ENCODE measurements at regions not wholly inside any gene's neighbourhood (a gene's known extent, or its start where the extent isn't known, plus 50 kb on each side); places are given as distances from the start of the nearest gene placed in this dataset.

DNA sequence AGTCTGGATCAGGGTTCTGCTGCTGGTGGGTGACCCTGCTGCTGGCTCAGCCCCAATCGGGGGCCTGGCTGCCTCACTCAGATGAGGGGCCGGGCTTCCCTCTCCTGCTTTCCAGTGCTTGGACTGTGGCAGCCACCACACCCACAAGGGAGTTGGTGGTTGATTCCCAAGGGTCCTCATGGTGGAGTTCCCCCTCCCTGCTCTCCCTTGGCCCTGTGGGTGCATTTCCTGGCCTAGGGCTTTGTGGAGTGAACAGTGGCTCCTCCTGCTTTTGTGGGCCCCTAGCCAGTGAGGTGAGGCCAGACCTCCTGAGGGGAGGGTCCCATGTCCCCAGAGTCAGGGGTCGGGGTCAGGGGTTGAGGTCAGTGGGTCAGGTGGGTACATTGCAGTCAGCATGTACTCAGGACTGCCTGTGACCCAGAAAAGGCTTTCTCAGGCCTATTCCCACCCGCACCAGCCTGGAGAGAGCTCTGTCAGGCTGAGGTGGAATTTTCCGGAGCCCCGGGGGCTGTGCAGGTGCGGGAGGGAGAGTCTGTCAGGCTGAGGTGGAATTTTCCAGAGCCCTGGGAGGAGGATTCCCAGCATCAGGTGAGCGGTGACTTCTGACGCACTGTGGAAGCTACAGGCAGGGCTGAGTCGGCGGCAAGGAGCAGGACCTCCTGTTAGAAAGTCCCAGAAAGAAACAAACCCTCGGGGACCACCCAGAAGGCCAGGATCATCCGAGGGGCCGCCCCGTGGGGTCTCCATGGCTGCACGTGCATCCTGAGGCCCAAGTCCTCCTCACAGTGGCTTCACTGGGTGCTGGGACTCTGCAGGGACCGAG is 94.4 kb upstream of the INSIG1 start:
- Mint-ChIP-seq H3K36me3 (peaks cover 12% of the 10 kb centered on the region), H3K4me1 (peaks cover 36% of the 10 kb centered on the region), H3K27me3 (no peaks in the 10 kb centered on the region), H3K4me3 (no peak overlapping the region), H3K9me3 (peaks cover 14% of the 10 kb centered on the region), H3K27ac (no peak overlapping the region)
- DNase-seq = no peak

DNA sequence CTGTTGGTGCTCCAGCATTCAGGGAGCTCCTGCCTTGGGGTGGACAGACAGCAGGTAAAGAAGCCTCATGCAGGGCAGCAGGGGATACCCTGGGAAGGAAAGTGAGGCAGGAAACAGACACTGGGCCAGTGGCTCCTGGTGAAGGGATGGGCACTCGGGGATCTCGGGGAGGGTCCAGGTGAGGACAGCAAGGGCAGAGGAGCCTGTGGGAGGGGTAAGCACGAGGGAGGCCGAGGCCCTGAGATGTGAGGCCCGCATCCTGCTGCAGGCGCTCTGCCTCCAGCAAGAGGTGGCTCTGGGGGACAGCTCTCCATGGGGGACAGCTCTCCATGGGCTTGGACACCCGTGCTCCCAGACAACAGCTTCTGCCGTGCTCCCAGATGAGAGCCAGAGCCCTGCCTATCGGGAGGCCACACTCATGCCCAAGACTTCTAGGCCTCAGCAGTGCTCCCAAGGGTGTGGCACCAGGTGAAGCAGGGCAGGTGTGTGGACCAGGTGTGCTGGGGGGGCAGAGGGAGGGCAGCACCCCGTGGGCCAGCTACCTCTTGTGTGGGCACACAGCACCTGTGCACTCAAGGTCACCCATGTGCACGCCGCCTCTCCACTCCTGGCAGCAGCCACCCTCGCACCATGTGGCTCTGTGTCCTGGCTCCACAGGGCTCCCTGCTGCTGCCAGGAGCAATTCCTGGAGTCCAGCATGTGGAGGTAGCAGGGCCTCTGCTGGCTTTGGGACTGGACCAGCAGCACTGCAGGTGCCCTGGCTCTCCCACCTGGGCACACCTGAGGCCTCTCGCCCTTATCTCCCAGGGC is 93.6 kb upstream of the INSIG1 start:
- no peak overlapping the region for H3K27ac Mint-ChIP-seq

DNA sequence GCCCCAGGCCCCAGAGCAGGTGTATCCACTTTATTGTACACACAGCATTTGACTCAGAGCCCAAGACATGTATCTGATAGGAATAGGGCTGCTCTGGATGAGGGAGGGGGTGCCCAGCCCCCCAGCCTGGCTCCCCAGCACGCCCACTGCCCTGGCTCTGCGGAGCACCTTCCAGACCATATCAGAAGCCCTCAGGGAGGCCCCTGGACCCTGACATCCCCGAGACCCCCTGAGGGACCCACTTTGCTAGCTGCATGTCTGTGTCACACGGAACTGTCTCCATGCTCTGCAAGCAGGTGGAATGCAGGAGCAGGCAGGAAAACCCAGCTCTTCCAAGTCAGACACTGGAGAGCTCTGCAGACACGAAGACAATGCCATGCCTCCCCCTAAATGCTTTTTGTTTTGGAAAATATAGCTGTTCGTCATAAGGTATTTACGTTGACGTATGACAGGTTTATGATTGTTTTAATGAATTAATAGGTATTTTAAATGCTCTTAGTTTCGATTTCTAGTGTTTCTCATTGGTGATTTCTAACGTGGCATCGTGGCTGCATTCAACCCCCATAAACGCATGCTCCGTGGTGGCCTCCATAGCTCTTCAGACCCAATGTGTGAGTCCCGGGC is 92.8 kb upstream of the INSIG1 start:
- Mint-ChIP-seq H3K4me3 (peak overlapping the region; percentile 84), H3K27ac (peak overlapping the region; percentile 99), H3K9me3 (peaks cover 14% of the 10 kb centered on the region), H3K36me3 (peaks cover 12% of the 10 kb centered on the region), H3K4me1 (peaks cover 21% of the 10 kb centered on the region), H3K27me3 (no peaks in the 10 kb centered on the region)
- no peak for DNase-seq

More for the DNA sequence above, 93.6 kb upstream of the INSIG1 start:
- H3K9me3 Mint-ChIP-seq = peaks cover 14% of the 10 kb centered on the region
- H3K4me1 Mint-ChIP-seq = peaks cover 28% of the 10 kb centered on the region
- no peak for DNase-seq
- peaks cover 12% of the 10 kb centered on the region for H3K36me3 Mint-ChIP-seq
- no peak overlapping the region for H3K4me3 Mint-ChIP-seq
- H3K27me3 Mint-ChIP-seq = no peaks in the 10 kb centered on the region

DNA sequence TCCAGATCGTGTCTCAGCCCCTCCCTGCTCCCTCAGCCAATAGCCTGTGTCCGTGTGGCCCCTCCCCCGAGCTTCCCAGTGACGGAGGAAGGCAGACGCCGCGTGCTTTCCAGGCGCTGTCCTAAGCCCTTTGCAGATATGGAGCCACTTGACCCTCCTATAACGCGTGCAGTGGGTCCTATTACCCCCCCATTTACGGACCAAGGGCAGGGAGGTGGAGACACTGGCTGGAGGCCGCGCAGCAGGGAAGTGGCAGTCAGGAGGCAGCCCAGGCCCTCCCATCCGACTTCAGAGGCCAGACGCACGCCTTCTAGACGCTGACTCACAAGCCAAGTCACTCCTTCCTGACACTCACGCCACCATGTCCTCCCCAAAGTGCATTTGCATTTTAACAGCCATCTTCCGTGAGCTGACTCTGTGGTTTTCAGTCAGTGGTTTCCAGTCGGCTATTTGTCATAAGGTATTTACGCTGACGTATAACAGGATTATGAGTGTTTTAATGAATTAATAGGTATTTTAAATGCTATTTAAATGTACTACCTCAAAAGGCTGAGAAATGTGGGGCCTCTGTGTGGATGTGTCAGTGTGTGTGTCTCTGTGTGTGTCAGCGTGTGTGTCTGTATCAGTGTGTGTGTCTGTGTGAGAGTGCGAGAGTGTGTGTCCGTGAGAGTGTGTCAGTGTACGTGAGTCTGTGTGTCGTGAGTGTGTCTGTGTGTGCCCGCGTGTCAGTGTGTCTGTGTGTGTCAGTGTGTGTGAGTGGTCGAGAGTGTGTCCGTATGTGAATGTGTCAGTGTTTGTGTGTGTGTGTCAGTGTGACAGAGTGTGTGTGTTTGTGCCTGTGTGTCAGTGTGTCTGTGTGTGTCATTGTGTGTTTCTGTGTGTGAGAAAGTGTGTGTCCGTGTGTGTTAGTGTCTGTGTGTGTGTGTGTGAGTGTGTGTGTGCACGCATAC is 92.0 kb upstream of the INSIG1 start:
- peak overlapping the region; percentile 99 for H3K27ac Mint-ChIP-seq
- peaks cover 14% of the 10 kb centered on the region for H3K9me3 Mint-ChIP-seq
- peaks cover 12% of the 10 kb centered on the region for H3K36me3 Mint-ChIP-seq
- peak overlapping the region; percentile 84 for H3K4me3 Mint-ChIP-seq
- no peaks in the 10 kb centered on the region for H3K27me3 Mint-ChIP-seq
- DNase-seq = peak; percentile 90
- H3K4me1 Mint-ChIP-seq = peaks cover 19% of the 10 kb centered on the region

DNA sequence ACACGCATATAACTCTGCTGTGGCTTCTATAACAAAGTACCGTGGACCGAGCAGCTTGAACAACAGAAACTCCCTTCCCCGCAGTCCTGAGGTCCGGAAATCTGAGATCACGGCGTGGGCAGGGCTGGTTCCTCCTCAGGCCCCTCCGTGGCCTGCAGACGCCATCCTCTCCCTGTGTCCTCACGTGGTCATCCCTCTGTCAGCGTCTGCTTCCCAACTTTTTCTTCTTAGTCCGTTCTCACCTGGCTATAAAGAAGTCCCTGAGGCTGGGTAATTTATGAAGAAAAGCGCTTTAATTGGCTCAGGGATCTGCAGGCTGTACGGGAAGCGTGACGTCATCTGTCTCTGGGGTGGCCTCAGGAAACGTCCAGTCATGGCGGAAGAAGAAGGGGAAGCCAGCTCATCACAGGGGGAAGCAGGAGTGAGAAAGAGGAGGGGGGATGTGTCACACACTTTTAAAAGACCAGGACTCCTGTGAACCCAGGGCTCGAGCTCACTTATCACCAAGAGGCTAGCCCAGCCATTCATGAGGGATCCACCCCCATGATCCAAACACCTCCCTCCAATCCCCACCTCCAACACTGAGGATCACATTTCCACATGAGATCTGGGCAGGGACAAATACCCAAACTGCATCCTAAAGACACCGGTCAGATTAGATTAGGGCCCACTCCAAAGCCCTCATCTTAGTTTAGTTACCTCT is 91.2 kb upstream of the INSIG1 start:
- Mint-ChIP-seq H3K27me3 (no peaks in the 10 kb centered on the region), H3K36me3 (peaks cover 12% of the 10 kb centered on the region), H3K4me1 (peaks cover 19% of the 10 kb centered on the region), H3K4me3 (peak overlapping the region; percentile 84), H3K9me3 (peaks cover 14% of the 10 kb centered on the region), H3K27ac (peak overlapping the region; percentile 99)
- peak; percentile 64 for DNase-seq

DNA sequence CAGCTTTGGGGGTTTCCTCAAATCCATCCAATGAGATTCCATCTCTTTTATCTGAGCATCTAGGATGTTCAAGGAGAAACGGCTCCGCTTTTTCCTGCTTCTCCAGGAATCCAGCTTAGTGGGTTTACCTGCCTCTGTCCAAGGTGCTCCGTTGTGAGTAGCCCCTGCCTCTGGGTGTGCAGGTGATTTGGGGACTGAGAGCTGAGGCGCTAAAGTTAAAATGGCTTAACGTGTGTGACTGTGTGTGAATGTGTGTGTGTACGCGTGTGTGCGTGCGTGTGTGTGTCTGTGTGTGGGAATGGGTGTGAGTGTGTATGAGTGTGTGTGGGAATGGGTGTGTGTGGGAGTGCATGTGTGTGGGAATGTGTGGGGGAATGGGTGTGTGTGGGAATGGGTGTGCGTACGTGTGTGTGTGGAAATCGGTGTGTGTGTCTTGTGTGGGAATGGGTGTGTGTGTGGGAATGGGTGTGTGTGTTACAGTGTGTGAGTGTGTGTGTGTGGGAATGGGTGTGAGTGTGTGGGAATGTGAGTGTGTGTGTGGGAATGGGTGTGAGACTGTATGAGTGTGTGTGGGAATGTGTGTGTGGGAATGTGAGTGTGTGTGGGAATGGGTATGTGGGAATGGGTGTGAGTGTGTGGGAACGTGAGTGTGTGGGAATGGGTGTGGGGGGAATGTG is 90.2 kb upstream of the INSIG1 start:
- Mint-ChIP-seq H3K27ac (peak overlapping the region; percentile 64), H3K36me3 (peaks cover 12% of the 10 kb centered on the region), H3K4me1 (peaks cover 19% of the 10 kb centered on the region), H3K27me3 (no peaks in the 10 kb centered on the region), H3K4me3 (no peak overlapping the region), H3K9me3 (peaks cover 14% of the 10 kb centered on the region)
- DNase-seq = no peak

DNA sequence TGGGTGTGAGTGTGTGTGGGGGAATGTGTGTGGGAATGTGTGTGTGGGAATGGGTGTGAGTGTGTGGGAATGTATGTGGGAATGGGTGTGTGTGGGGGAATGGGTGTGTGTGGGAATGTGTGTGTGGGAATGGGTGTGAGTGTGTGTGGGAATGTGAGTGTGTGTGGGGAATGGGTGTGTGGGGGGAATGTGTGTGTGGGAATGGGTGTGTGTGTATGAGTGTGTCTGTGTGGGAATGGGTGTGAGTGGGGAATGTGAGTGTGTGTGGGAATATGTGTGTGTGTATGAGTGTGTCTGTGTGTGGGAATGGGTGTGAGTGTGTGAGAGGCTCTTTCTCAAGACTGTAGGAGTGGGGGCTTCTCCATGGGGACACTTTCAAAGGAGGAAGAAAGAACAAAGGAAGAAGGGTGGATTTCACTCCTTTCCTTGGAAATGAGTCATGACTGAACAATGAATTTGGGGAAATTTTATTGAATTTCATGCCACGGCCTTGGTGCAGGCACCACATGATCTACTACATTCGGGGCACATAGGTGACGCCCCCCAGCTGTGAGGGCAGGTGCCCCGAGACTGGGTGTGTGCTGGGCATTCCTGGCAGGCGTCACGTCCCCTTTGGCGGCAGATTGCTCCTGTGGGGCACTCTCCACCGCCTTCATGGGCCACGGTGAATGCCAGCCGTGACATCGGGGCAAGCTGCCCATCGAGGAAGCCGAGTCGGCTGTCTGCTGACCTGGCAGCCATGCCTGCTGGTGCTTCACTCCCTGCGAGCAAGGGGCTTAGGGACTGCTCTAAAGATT is 88.8 kb upstream of the INSIG1 start:
- Mint-ChIP-seq H3K27ac (peak overlapping the region; percentile 6), H3K4me3 (no peak overlapping the region), H3K36me3 (peaks cover 12% of the 10 kb centered on the region), H3K9me3 (peaks cover 14% of the 10 kb centered on the region), H3K27me3 (peaks cover 5% of the 10 kb centered on the region), H3K4me1 (peaks cover 19% of the 10 kb centered on the region)
- DNase-seq = no peak

DNA sequence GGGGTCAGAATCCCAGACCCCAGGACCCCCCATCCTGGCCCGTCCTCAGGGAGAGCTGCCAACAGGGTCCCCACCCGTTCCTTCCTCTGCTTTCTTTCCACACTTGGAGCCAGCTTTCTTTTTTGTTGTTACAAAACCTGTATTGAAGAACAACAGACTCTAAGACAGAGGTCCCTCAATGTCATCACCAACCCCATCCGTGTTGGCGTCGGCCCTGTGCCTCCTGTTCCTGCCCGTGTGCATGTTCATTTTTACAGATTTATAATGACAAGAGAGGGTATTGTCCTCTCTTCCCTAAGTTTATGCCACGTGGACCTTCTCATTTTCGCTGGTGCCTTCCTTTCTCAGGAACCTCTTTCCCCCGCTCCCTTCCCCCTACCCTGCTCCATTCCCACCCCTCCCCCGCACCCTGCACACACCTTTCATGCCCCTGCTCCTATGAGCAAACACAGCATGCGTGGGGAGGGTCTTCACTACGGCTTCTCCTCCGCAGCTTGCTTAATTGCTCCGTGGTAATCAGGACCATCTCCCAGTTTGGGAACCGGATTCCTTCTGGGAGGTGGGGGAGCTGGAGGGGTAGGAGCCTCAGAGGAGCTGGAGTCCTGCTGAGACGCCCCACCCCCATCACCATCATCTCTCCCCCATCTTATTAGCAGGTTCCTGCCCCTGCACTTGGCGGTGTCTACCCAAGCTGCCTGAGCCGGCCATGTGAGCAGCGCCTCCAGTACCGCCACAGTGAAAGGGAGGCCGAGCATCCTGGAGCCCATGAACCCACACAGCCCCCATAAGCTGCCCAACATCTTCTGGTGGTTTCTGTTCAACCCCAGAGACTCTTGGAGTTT is 88.0 kb upstream of the INSIG1 start:
- Mint-ChIP-seq H3K27ac (no peak overlapping the region), H3K4me1 (peaks cover 19% of the 10 kb centered on the region)

DNA sequence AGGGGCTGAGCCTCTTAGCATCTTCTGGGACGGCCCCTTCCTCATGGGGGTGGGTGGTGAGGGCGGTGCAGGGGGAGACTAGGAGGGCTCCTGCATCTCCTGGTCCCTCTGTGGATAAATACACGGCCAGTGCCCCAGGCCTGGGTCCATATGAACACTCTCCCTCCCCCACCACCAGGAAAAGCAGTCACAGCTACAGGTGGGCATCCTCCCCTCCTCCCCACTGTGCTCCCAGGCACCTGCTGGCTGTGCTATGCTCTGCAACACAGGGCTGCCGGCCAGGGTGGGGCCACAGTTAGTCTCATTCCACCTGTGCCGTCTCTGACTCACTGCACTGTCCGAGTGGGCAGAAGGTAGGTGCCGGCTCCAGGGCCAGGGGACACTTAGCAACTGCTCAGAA is 87.3 kb upstream of the INSIG1 start:
- Mint-ChIP-seq H3K27me3 (peaks cover 15% of the 10 kb centered on the region), H3K4me3 (no peak overlapping the region), H3K36me3 (peaks cover 9% of the 10 kb centered on the region), H3K27ac (no peak overlapping the region), H3K4me1 (peaks cover 13% of the 10 kb centered on the region), H3K9me3 (peaks cover 14% of the 10 kb centered on the region)
- no peak for DNase-seq

More for the DNA sequence above, 88.0 kb upstream of the INSIG1 start:
- H3K27me3 Mint-ChIP-seq = peaks cover 12% of the 10 kb centered on the region
- no peak overlapping the region for H3K4me3 Mint-ChIP-seq
- H3K9me3 Mint-ChIP-seq = peaks cover 14% of the 10 kb centered on the region
- no peak for DNase-seq
- H3K36me3 Mint-ChIP-seq = peaks cover 12% of the 10 kb centered on the region

DNA sequence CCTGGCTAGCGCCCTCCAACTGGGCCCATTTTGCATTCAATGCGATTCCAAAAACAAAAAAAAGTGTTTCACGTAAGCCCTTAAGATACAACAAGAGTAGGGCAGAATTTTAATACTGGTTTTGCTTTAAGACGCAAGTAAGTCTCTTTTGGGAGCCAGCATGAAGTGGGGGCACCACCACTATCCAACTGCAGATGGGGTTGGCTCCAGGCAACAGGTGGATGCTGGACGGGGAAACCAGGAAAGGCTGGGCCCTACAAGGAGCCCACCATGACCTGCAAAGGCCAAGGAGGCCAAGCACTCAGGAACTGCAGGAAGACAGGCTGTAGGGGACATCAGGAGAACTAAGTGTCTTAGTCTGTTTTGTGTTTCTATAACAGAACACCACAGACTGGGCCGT is 86.5 kb upstream of the INSIG1 start:
- peaks cover 19% of the 10 kb centered on the region for H3K27me3 Mint-ChIP-seq
- H3K27ac Mint-ChIP-seq = no peak overlapping the region
- H3K4me1 Mint-ChIP-seq = peaks cover 8% of the 10 kb centered on the region
- no peak overlapping the region for H3K4me3 Mint-ChIP-seq
- DNase-seq = no peak
- peaks cover 11% of the 10 kb centered on the region for H3K9me3 Mint-ChIP-seq
- peaks cover 5% of the 10 kb centered on the region for H3K36me3 Mint-ChIP-seq

DNA sequence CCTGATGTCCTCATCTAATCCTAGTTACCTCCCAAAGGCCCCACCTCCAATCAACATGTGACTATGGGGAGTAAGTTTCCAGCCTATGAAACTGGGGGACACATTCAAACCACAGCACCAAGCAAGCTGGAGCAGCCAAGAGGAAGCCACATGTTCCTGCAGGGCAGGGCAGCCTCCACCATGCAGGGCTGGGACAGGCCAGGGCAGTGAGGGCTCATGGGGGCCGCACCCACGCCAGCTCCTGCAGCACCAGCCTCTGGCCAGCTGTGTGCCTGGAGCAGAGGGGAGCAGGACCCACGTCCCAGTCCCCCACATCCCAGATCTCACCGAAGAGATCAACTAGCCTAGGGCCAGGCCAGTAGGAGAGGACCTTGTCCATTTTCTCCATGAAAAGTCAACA is 85.9 kb upstream of the INSIG1 start:
- Mint-ChIP-seq H3K36me3 (peaks cover 2% of the 10 kb centered on the region), H3K4me3 (no peak overlapping the region), H3K9me3 (peaks cover 8% of the 10 kb centered on the region), H3K4me1 (peaks cover 2% of the 10 kb centered on the region), H3K27ac (no peak overlapping the region), H3K27me3 (peaks cover 19% of the 10 kb centered on the region)
- DNase-seq = no peak

DNA sequence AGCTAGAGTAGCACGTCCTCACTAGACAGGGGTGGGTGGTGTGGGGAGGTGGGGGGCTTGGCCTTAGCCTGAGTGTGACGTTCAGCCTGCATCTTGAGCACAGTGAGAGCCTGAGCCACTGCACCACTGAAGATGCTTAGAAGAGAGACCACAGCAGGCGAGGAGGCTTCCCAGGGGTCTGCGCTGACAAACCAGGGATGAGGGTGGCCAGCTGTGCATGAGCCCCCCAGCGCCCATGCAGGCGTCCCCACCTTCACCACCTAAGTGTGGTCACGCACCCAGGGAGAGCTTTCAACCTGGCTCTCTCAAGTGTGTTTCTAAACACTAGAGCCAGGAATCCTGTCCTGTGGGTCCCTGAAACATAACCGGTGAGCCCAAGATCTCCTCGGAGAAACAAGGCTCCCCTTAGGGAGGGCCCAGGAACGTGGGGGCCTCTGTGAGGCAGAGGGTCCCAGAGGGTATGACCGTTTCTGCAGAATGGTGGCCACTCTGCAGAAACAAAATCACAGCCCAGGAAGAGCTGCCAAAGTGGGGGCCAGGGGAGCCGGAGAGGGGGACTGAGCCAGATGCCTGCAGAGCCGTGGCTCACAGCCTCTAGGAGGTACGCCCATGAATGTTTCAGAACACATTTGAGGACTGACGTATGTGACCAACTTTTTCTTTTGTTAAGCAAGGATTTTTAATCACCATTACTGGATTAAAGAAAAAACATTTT is 85.2 kb upstream of the INSIG1 start:
- no peak overlapping the region for H3K4me3 Mint-ChIP-seq
- DNase-seq = no peak
- H3K4me1 Mint-ChIP-seq = no peaks in the 10 kb centered on the region
- peaks cover 6% of the 10 kb centered on the region for H3K9me3 Mint-ChIP-seq
- H3K27me3 Mint-ChIP-seq = peaks cover 19% of the 10 kb centered on the region
- peaks cover under 1% of the 10 kb centered on the region for H3K36me3 Mint-ChIP-seq
- no peak overlapping the region for H3K27ac Mint-ChIP-seq

Measured in activated naive CD8-positive, alpha-beta T cell treated with anti-CD3 and anti-CD28 coated beads for 36 hours (primary cell).